GM23248 (cell line): ENCODE measurements at regions not wholly inside any gene's neighbourhood (a gene's known extent, or its start where the extent isn't known, plus 50 kb on each side); places are given as distances from the start of the nearest gene placed in this dataset.

Experiments
- DNase-seq: peaks from one replicate; pipeline ENCODE4 v3.0.0-alpha.2; 2015
- H2AFZ ChIP-seq: fragments of 200-600 bp; sonication (generic); 2 replicates; pipeline ENCODE4 v1.6.1; 2016; ENCODE audit warnings: antibody characterized with exemption
- H3F3A ChIP-seq: fragments of 200-600 bp; sonication (generic); 2 replicates; pipeline ENCODE4 v1.6.1; 2016; ENCODE audit warnings: mild to moderate bottlenecking, antibody characterized with exemption, mixed run types; ENCODE audit not compliant: insufficient read depth
- H3K27ac ChIP-seq: fragments of 200-600 bp; sonication (generic); 2 replicates; pipeline ENCODE4 v1.5.1; 2016; ENCODE audit warnings: mild to moderate bottlenecking
- H3K27me3 ChIP-seq: fragments of 200-600 bp; sonication (generic); replicated peaks from 2 replicates; pipeline ENCODE4 v1.6.1; 2016; ENCODE audit warnings: mild to moderate bottlenecking; ENCODE audit not compliant: insufficient read depth
- H3K36me3 ChIP-seq: fragments of 200-600 bp; sonication (generic); 2 replicates; pipeline ENCODE4 v1.6.1; 2016; ENCODE audit warnings: low read depth, mild to moderate bottlenecking
- H3K4me1 ChIP-seq: fragments of 200-600 bp; sonication (generic); 2 replicates; pipeline ENCODE4 v1.6.1; 2016; ENCODE audit warnings: mild to moderate bottlenecking; ENCODE audit not compliant: insufficient read depth
- H3K4me2 ChIP-seq: fragments of 200-600 bp; sonication (generic); one replicate; pipeline ENCODE4 v1.6.1; 2016; ENCODE audit warnings: mild to moderate bottlenecking; ENCODE audit not compliant: unreplicated experiment
- H3K4me3 ChIP-seq: fragments of 200-600 bp; sonication (generic); 2 replicates; pipeline ENCODE4 v1.5.1; 2016; ENCODE audit warnings: mild to moderate bottlenecking
- H3K79me2 ChIP-seq: fragments of 200-600 bp; sonication (generic); 2 replicates; pipeline ENCODE4 v1.6.1; 2016; ENCODE audit warnings: mild to moderate bottlenecking; ENCODE audit not compliant: insufficient read depth
- H3K9ac ChIP-seq: fragments of 200-600 bp; sonication (generic); 2 replicates; pipeline ENCODE4 v1.6.1; 2016; ENCODE audit warnings: mild to moderate bottlenecking
- H3K9me2 ChIP-seq: fragments of 200-600 bp; sonication (generic); 2 replicates; pipeline ENCODE4 v1.6.1; 2016; ENCODE audit warnings: mixed run types, mild to moderate bottlenecking, moderate library complexity; ENCODE audit not compliant: insufficient read depth
- H3K9me3 ChIP-seq: fragments of 200-600 bp; sonication (generic); one replicate; pipeline ENCODE4 v1.6.1; 2017; ENCODE audit warnings: low read depth
- H4K20me1 ChIP-seq: fragments of 200-600 bp; sonication (generic); 2 replicates; pipeline ENCODE4 v1.6.0; 2016; ENCODE audit not compliant: insufficient read depth
- EZH2 ChIP-seq: fragments of 200-600 bp; sonication (generic); IDR thresholded peaks from 2 replicates; pipeline ENCODE4 v1.6.1; 2018; ENCODE audit warnings: antibody characterized with exemption, mild to moderate bottlenecking; ENCODE audit not compliant: insufficient read depth, poor library complexity, severe bottlenecking
- EZH2phosphoT487 ChIP-seq: fragments of 200-600 bp; sonication (generic); IDR thresholded peaks from 2 replicates; pipeline ENCODE4 v1.6.1; 2018; ENCODE audit warnings: antibody characterized with exemption, moderate library complexity, mild to moderate bottlenecking, low read depth; ENCODE audit not compliant: insufficient read depth
- WGBS, 2 experiments: methylation state at CpG; one replicate each; pipeline ENCODE4 v1.1.6; 2015 to 2017; ENCODE audit warnings: low lambda C conversion rate in 2 of 2, low coverage in 1 of 2; ENCODE audit errors: missing lambda C conversion rate in 2 of 2; 5-methylcytosine and 5-hydroxymethylcytosine counted together
- in situ Hi-C: fragments of 300-500 bp; cut with MboI; formaldehyde crosslinking; loops from 2 replicates; pipeline ENCODE4 v1.15.0; 2020

GRCh38 chr20:51884561-51884960 is 82.2 kb upstream of the SALL4 start:
- no peaks in the 10 kb centered on the region for H3K79me2 ChIP-seq
- peak overlapping the region; percentile 12 for H3K4me2 ChIP-seq
- peaks cover 5% of the 10 kb centered on the region; the same call in 1 of the 2 replicates for H3K4me1 ChIP-seq
- H3K27ac ChIP-seq, result no peak overlapping the region
- H3K36me3 ChIP-seq, result no peaks in the 10 kb centered on the region
- H3K9ac ChIP-seq, result no peak overlapping the region
- DNase-seq, result peak; percentile 56
- H3K9me3 ChIP-seq, result no peaks in the 10 kb centered on the region
- no peak overlapping the region for H3K4me3 ChIP-seq
- H3F3A ChIP-seq, result no peaks in the 10 kb centered on the region
- TF ChIP-seq EZH2, result no peak
- no peak for TF ChIP-seq EZH2phosphoT487
- no peaks in the 10 kb centered on the region for H4K20me1 ChIP-seq
- H2AFZ ChIP-seq, result no peak overlapping the region
- no peaks in the 10 kb centered on the region for H3K9me2 ChIP-seq
- H3K27me3 ChIP-seq, result peaks cover 3% of the 10 kb centered on the region
- 54 to 56% methylated on average over 5 of the region's 5 CpGs for WGBS, 2 experiments
- in situ Hi-C loops, result no loop called here

GRCh38 chr20:51880188-51880587 is 77.9 kb upstream of the SALL4 start:
- no peaks in the 10 kb centered on the region for H3K9me3 ChIP-seq
- no peak overlapping the region for H2AFZ ChIP-seq
- 64 to 73% methylated on average over 4 of the region's 4 CpGs for WGBS, 2 experiments
- no peak for TF ChIP-seq EZH2phosphoT487
- no peak for TF ChIP-seq EZH2
- no peaks in the 10 kb centered on the region for H3K79me2 ChIP-seq
- H3K9me2 ChIP-seq, result no peaks in the 10 kb centered on the region
- no peaks in the 10 kb centered on the region for H3K36me3 ChIP-seq
- H4K20me1 ChIP-seq, result no peaks in the 10 kb centered on the region
- no peaks in the 10 kb centered on the region for H3K27me3 ChIP-seq
- H3K4me3 ChIP-seq, result no peak overlapping the region
- in situ Hi-C loops, result no loop called here
- H3F3A ChIP-seq, result no peaks in the 10 kb centered on the region
- H3K4me2 ChIP-seq, result no peak overlapping the region
- DNase-seq, result no peak
- H3K27ac ChIP-seq, result no peak overlapping the region
- no peak overlapping the region for H3K9ac ChIP-seq
- peaks cover 12% of the 10 kb centered on the region for H3K4me1 ChIP-seq

- in situ Hi-C loops, result no loop called here
- H3K79me2 ChIP-seq, result no peaks in the 10 kb centered on the region
- H2AFZ ChIP-seq, result no peak overlapping the region; the same call in 1 of the 2 replicates
- no peaks in the 10 kb centered on the region for H3K9me3 ChIP-seq
- H3F3A ChIP-seq, result no peaks in the 10 kb centered on the region
- TF ChIP-seq EZH2 (no peak), EZH2phosphoT487 (no peak)
- H3K4me2 ChIP-seq, result no peak overlapping the region
- no peaks in the 10 kb centered on the region for H3K9me2 ChIP-seq
- H3K36me3 ChIP-seq, result no peaks in the 10 kb centered on the region
- H3K27me3 ChIP-seq, result peaks cover 11% of the 10 kb centered on the region
- H3K9ac ChIP-seq, result no peak overlapping the region; the same call in 1 of the 2 replicates
- H3K4me1 ChIP-seq, result peaks cover 7% of the 10 kb centered on the region
- no peaks in the 10 kb centered on the region for H4K20me1 ChIP-seq
- peak; percentile 30 for DNase-seq
- 27 to 30% methylated on average over 8 of the region's 8 CpGs for WGBS, 2 experiments
- H3K27ac ChIP-seq, result no peak overlapping the region
- no peak overlapping the region for H3K4me3 ChIP-seq
Observed at GRCh38 chr20:51876313-51876940, 74.1 kb upstream of the SALL4 start.

- Histone ChIP-seq H3K4me1 (peaks cover 7% of the 10 kb centered on the region), H3K9me2 (no peaks in the 10 kb centered on the region), H3K4me3 (no peak overlapping the region), H3K27ac (no peak overlapping the region), H3K36me3 (no peaks in the 10 kb centered on the region), H4K20me1 (no peaks in the 10 kb centered on the region), H3F3A (no peaks in the 10 kb centered on the region), H3K9ac (no peak overlapping the region), H2AFZ (no peak overlapping the region), H3K9me3 (no peaks in the 10 kb centered on the region), H3K4me2 (no peak overlapping the region), H3K79me2 (no peaks in the 10 kb centered on the region), H3K27me3 (peaks cover 23% of the 10 kb centered on the region)
- WGBS, 2 experiments, result 10 to 14% methylated on average over 4 of the region's 4 CpGs
- DNase-seq, result no peak
- no peak for TF ChIP-seq EZH2
- TF ChIP-seq EZH2phosphoT487, result no peak
- in situ Hi-C loops, result no loop called here
Observed at GRCh38 chr20:51873652-51874051, 71.3 kb upstream of the SALL4 start.
